Esophagus squamous epithelium (tissue), 4 donors: ENCODE measurements at regions not wholly inside any gene's neighbourhood (a gene's known extent, or its start where the extent isn't known, plus 50 kb on each side); places are given as distances from the start of the nearest gene placed in this dataset.

Experiments used
- POLR2A ChIP-seq, 4 donors: fragments of 450-650 bp; IDR thresholded peaks; one replicate each; pipeline ENCODE4 v1.6.1; 2017; ENCODE audit warnings: antibody characterized with exemption in 4 of 4, mild to moderate bottlenecking in 4 of 4, moderate library complexity in 3 of 4
- TF ChIP-seq, protein P1 (sequence below), 6 experiments: fragments of 450-650 bp in 4 of 6; fragments of 200-600 bp in 2 of 6; sonication (generic) in 2 of 6; IDR thresholded peaks; one replicate each; pipeline ENCODE4 v1.5.1; 2016 to 2019; ENCODE audit warnings: antibody characterized with exemption in 6 of 6, mild to moderate bottlenecking in 4 of 6, moderate library complexity in 4 of 6

DNA sequence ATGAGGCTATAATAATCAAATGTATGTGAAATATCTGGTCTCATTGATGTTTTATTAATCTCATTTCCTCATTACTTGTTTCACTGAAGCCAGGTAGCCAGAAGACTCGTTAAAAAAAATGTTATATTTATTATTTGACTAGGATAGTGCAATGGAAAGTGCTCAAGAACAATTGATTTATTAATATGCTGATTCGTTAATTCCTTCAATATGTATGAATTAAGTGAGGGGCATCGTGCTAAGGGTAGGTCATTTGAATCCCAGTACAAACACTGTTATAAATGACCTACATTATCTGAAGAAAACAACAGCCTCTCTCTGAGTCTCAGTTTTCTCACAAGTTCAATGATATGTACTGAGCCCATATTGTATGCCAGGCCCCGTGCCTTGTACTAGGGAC is 214.2 kb upstream of the GPRIN3 start:
- TF ChIP-seq, protein P1, sequence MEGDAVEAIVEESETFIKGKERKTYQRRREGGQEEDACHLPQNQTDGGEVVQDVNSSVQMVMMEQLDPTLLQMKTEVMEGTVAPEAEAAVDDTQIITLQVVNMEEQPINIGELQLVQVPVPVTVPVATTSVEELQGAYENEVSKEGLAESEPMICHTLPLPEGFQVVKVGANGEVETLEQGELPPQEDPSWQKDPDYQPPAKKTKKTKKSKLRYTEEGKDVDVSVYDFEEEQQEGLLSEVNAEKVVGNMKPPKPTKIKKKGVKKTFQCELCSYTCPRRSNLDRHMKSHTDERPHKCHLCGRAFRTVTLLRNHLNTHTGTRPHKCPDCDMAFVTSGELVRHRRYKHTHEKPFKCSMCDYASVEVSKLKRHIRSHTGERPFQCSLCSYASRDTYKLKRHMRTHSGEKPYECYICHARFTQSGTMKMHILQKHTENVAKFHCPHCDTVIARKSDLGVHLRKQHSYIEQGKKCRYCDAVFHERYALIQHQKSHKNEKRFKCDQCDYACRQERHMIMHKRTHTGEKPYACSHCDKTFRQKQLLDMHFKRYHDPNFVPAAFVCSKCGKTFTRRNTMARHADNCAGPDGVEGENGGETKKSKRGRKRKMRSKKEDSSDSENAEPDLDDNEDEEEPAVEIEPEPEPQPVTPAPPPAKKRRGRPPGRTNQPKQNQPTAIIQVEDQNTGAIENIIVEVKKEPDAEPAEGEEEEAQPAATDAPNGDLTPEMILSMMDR (IDR thresholded peaks at IDR 0.05): no peak
- TF ChIP-seq POLR2A (IDR thresholded peaks at IDR 0.05): no peak
